Transverse colon (tissue), 4 donors: ENCODE measurements at regions not wholly inside any gene's neighbourhood (a gene's known extent, or its start where the extent isn't known, plus 50 kb on each side); places are given as distances from the start of the nearest gene placed in this dataset.

Experiments used
- DNase-seq: peaks from one replicate; pipeline ENCODE4 v3.0.0-alpha.2; 2019
- H3K27ac ChIP-seq, 4 donors: fragments of 200-600 bp; sonication (generic); 2 replicates each; pipeline ENCODE4 v1.5.1; 2016 to 2018; ENCODE audit warnings: inconsistent platforms in 4 of 4
- H3K27me3 ChIP-seq: fragments of 200-600 bp; sonication (generic); 2 replicates; pipeline ENCODE4 v1.5.1; 2017; ENCODE audit warnings: inconsistent platforms
- H3K36me3 ChIP-seq, 4 donors: fragments of 200-600 bp; sonication (generic); 2 replicates each; pipeline ENCODE4 v1.5.1; 2017 to 2019; ENCODE audit warnings: inconsistent platforms in 4 of 4
- H3K4me1 ChIP-seq, 4 donors: fragments of 200-600 bp; sonication (generic); 2 replicates each; pipeline ENCODE4 v1.5.1; 2017 to 2020; ENCODE audit warnings: inconsistent platforms in 4 of 4
- H3K4me3 ChIP-seq, 4 donors: fragments of 200-600 bp; sonication (generic); 1 replicate in 1 of 4; 2 replicates in 3 of 4; pipeline versions ENCODE4 v1.5.1 to v1.6.1; 2017 to 2019; ENCODE audit warnings: inconsistent platforms in 4 of 4
- H3K9me3 ChIP-seq, 2 donors: fragments of 200-600 bp; sonication (generic); 2 replicates each; pipeline ENCODE4 v1.5.1; 2017 to 2019; ENCODE audit warnings: inconsistent platforms in 2 of 2
- EP300 ChIP-seq: sonication (generic); formaldehyde crosslinking; IDR thresholded peaks from one replicate; pipeline ENCODE4 v1.6.1; 2017; ENCODE audit warnings: antibody characterized with exemption, low read depth
- POLR2A ChIP-seq: fragments of 450-650 bp; IDR thresholded peaks from one replicate; pipeline ENCODE4 v1.6.1; 2016; ENCODE audit warnings: antibody characterized with exemption, mild to moderate bottlenecking, moderate library complexity
- POLR2AphosphoS5 ChIP-seq, 3 donors: sonication (generic); formaldehyde crosslinking; IDR thresholded peaks; one replicate each; pipeline ENCODE4 v1.6.1; 2016; ENCODE audit warnings: antibody characterized with exemption in 3 of 3
- WGBS, 2 donors: methylation state at CpG; one replicate each; pipeline ENCODE4 v1.1.5; 2018; ENCODE audit warnings: low coverage in 1 of 2; 5-methylcytosine and 5-hydroxymethylcytosine counted together
- in situ Hi-C, 4 donors: fragments of 200-750 bp; cut with MboI; loops; one replicate each; pipeline versions ENCODE4 v1.15.0 to v1.15.1; 2017; ENCODE audit warnings: low sequenced_read_pairs in 3 of 4, low pct_ligation_motif_present in 1 of 4, low pct_unique_long_range_greater_than_20kb in 1 of 4
- intact Hi-C: fragments of 100-400 bp; cut with DNase I; formaldehyde crosslinking; loops from one replicate; pipeline ENCODE4 v1.15.1; 2023; ENCODE audit warnings: low total_unique reads
- TF ChIP-seq, protein P1 (sequence below), 5 experiments: fragments of 200-600 bp in 3 of 5; fragments of 450-650 bp in 2 of 5; sonication (generic) in 3 of 5; IDR thresholded peaks; 1 replicate in 2 of 5; 2 replicates in 3 of 5; pipeline ENCODE4 v1.5.1; 2016 to 2017; ENCODE audit warnings: antibody characterized with exemption in 5 of 5, inconsistent platforms in 3 of 5, mild to moderate bottlenecking in 2 of 5, moderate library complexity in 1 of 5

GRCh38 chr7:25859412-25860274, 292.4 kb upstream of the NFE2L3 start:
- WGBS, 2 donors, result 65 to 72% methylated on average over 11 to 19 of the region's 19 CpGs
- no peak for DNase-seq
- H3K27me3 ChIP-seq, result peaks cover 96% of the 10 kb centered on the region
- H3K27ac ChIP-seq, result peak overlapping the region; percentile 87 to 94 (median 88)
- H3K4me3 ChIP-seq, result no peak overlapping the region
- intact Hi-C loops (loop anchor here (10.0 kb wide), 1 partner anchor 1305 kb away; the partner anchor contains the start of gene HOXA9), in situ Hi-C loops (loop anchor here (10.0 to 25.0 kb wide), 5 partner anchors 595 to 1328 kb away; partner anchors contain the start of genes HOXA11 (in 3 of the 4), SKAP2 (in 3 of the 4), HOXA10 (in 1 of the 4) and HOXA3 (in 1 of the 4))
- TF ChIP-seq POLR2A, result no peak
- TF ChIP-seq POLR2AphosphoS5 (IDR thresholded peaks at IDR 0.05), result no peak
- TF ChIP-seq EP300, result no peak
- TF ChIP-seq, protein P1, sequence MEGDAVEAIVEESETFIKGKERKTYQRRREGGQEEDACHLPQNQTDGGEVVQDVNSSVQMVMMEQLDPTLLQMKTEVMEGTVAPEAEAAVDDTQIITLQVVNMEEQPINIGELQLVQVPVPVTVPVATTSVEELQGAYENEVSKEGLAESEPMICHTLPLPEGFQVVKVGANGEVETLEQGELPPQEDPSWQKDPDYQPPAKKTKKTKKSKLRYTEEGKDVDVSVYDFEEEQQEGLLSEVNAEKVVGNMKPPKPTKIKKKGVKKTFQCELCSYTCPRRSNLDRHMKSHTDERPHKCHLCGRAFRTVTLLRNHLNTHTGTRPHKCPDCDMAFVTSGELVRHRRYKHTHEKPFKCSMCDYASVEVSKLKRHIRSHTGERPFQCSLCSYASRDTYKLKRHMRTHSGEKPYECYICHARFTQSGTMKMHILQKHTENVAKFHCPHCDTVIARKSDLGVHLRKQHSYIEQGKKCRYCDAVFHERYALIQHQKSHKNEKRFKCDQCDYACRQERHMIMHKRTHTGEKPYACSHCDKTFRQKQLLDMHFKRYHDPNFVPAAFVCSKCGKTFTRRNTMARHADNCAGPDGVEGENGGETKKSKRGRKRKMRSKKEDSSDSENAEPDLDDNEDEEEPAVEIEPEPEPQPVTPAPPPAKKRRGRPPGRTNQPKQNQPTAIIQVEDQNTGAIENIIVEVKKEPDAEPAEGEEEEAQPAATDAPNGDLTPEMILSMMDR (IDR thresholded peaks at IDR 0.05), result no peak
- no peaks in the 10 kb centered on the region for H3K9me3 ChIP-seq
- no peaks in the 10 kb centered on the region for H3K36me3 ChIP-seq
- H3K4me1 ChIP-seq, result peaks cover 3 to 42% (median 22%) of the 10 kb centered on the region in 4 donors

- no peaks in the 10 kb centered on the region for H3K36me3 ChIP-seq
- intact Hi-C loops (no loop called here), in situ Hi-C loops (loop anchor here (25.0 kb wide), 3 partner anchors 1002 to 1327 kb away; partner anchors contain the start of genes SKAP2 (in 3 of the 4), HOXA11 (in 2 of the 4), HOXA10 (in 1 of the 4) and HOXA3 (in 1 of the 4))
- H3K4me3 ChIP-seq, result no peak overlapping the region
- no peak for TF ChIP-seq POLR2A
- TF ChIP-seq EP300, result no peak
- TF ChIP-seq, protein P1 (IDR thresholded peaks at IDR 0.05), result no peak
- TF ChIP-seq POLR2AphosphoS5 (IDR thresholded peaks at IDR 0.05), result peak in 1 of 3 donors; percentile 6
- no peak overlapping the region for H3K27ac ChIP-seq
- WGBS, 2 donors, result 57 to 58% methylated on average over 21 to 36 of the region's 36 CpGs
- H3K27me3 ChIP-seq, result peaks cover 96% of the 10 kb centered on the region
- no peak for DNase-seq
- no peaks in the 10 kb centered on the region for H3K9me3 ChIP-seq
- peaks cover 3 to 40% (median 18%) of the 10 kb centered on the region in 4 donors for H3K4me1 ChIP-seq
These were observed 291.5 kb upstream of the NFE2L3 start for GRCh38 chr7:25860275-25861163.

DNA sequence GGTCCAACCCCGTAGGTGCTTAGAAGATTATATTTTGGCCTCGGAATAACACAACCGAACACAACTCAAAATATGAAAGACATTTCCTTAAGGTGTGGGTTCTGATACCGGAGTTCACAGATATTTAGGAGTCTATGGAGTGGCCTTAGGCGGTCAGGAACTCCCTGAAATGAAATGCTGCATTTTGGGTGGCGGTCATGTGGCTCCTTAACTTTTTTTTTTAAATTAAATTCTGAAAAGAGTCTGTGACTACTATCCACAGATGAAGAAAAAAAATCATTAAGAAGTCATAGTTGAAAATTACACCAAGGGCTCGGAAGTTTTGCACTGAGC, 290.9 kb upstream of the NFE2L3 start:
- intact Hi-C loops, result no loop called here
- Histone ChIP-seq H3K36me3 (no peaks in the 10 kb centered on the region), H3K4me1 (peaks cover 3 to 35% (median 15%) of the 10 kb centered on the region in 4 donors), H3K27ac (peak overlapping the region in 2 of 4 donors; percentile 53 to 60), H3K27me3 (peaks cover 96% of the 10 kb centered on the region), H3K4me3 (no peak overlapping the region), H3K9me3 (no peaks in the 10 kb centered on the region)
- 55 to 65% methylated on average over 4 to 7 of the region's 7 CpGs for WGBS, 2 donors
- no peak for TF ChIP-seq POLR2AphosphoS5 (IDR thresholded peaks at IDR 0.05)
- TF ChIP-seq, protein P1 (IDR thresholded peaks at IDR 0.05), result no peak
- no peak for TF ChIP-seq EP300
- no peak for TF ChIP-seq POLR2A
- DNase-seq, result no peak
- in situ Hi-C loops, result loop anchor here (25.0 kb wide), 3 partner anchors 1001 to 1326 kb away; partner anchors contain the start of genes SKAP2 (in 3 of the 4), HOXA11 (in 2 of the 4), HOXA10 (in 1 of the 4) and HOXA3 (in 1 of the 4)
